ENCODE measurements at regions not wholly inside any gene's neighbourhood (a gene's known extent, or its start where the extent isn't known, plus 50 kb on each side); places are given as distances from the start of the nearest gene placed in this dataset.
A peak's percentile ranks its signal among the peaks of the same experiment; 100 is the strongest.

DNA sequence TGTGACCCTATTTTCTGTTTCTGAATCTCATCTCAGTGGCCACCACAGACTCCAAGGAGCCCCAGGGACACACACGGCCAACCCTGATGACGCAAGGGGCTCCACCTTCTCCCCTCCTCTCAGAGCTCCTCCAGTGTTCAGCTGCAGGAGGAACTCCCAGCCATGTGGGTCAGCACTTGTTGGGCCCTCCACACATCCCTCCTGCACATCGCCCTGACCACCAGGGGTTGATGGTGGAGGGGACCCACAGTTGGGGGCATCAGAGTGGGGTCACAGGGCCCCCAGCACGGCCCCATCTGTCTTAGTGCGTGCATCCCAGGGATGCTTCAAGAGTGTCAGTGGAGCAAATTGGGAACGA is 499.6 kb downstream of the BRD1 start:
- Histone ChIP-seq H3K4me1 (no peaks in the 10 kb centered on the region), H3K36me3 (no peaks in the 10 kb centered on the region), H3K4me3 (no peak overlapping the region), H3K27ac (no peak overlapping the region), H3K27me3 (peaks cover 0 to 34% (median 0%) of the 10 kb centered on the region in 3 donors), H3K9me3 (peaks cover 0 to 10% (median 2%) of the 10 kb centered on the region in 4 donors)
- intact Hi-C loops (cut with DNase I): no loop called here
- peak; percentile 48 for DNase-seq
- 77 to 85% methylated on average over 6 of the region's 6 CpGs for WGBS, 2 donors
- TF ChIP-seq POLR2A (IDR thresholded peaks at IDR 0.05) (no peak), EP300 (IDR thresholded peaks at IDR 0.05) (no peak), POLR2AphosphoS5 (IDR thresholded peaks at IDR 0.05) (no peak)
- TF ChIP-seq, protein P1, sequence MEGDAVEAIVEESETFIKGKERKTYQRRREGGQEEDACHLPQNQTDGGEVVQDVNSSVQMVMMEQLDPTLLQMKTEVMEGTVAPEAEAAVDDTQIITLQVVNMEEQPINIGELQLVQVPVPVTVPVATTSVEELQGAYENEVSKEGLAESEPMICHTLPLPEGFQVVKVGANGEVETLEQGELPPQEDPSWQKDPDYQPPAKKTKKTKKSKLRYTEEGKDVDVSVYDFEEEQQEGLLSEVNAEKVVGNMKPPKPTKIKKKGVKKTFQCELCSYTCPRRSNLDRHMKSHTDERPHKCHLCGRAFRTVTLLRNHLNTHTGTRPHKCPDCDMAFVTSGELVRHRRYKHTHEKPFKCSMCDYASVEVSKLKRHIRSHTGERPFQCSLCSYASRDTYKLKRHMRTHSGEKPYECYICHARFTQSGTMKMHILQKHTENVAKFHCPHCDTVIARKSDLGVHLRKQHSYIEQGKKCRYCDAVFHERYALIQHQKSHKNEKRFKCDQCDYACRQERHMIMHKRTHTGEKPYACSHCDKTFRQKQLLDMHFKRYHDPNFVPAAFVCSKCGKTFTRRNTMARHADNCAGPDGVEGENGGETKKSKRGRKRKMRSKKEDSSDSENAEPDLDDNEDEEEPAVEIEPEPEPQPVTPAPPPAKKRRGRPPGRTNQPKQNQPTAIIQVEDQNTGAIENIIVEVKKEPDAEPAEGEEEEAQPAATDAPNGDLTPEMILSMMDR (IDR thresholded peaks at IDR 0.05): no peak

DNA sequence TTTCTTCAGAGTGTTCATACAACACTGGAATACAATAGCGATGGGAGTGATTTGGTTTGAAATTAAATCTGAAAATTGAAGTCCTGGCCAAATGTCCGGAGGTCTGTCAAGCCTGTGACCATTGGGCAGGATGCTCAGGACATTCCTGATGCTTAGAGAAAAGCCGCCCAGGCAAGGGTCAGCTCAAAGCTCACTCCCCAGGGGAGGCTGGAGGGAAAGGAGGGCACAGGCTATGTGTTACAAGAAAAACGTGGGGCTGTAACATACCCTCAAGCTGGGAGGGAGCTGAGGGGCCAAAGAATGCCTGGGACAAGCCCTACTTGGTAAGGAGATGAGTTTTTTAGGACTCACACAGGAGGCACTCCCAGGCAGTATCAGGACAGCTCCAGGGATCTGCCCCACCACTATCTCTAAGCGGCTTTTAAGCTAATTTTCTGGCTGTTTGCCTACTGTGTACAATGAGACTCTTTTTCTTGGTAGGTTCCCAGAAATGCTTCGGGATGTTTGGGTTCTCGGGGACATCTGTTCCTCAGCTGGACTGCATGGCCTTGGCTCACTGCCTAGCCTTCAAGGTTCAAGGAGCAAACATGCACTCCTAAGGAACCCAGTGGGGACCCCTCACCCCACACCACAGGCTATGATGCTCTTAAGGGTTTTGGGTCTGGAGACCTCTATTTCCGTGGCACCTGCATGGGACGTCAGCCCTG is 500.1 kb downstream of the BRD1 start:
- DNase-seq: no peak

DNA sequence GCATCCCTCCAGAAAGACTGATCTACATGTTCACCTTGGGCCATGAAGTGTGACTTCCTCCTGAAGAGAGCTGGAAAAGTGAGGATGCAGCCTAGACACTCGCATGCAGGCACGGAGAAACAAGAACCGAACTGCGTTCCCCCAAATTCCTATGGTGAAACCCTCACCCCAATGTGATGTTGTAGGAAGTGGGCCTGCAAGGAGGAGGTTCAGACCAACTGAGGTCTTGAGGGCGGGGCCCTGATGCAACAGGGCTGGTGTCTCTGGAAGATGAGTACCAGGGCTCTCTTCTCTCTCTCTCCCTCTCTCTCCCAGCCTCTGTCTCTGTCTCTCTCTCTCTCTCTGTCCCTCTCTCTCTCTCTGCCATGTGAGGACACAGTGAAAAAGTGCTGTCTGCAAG is 501.1 kb downstream of the BRD1 start:
- Histone ChIP-seq H3K9me3 (peaks cover 0 to 10% (median 2%) of the 10 kb centered on the region in 4 donors), H3K27me3 (peaks cover 0 to 40% (median 12%) of the 10 kb centered on the region in 3 donors), H3K27ac (no peak overlapping the region), H3K36me3 (no peaks in the 10 kb centered on the region), H3K4me3 (no peak overlapping the region), H3K4me1 (no peaks in the 10 kb centered on the region)
- no peak for DNase-seq
- WGBS, 2 donors: 69 to 77% methylated on average over 5 of the region's 5 CpGs
- no peak for TF ChIP-seq POLR2AphosphoS5 (IDR thresholded peaks at IDR 0.05)
- TF ChIP-seq EP300 (IDR thresholded peaks at IDR 0.05): no peak
- TF ChIP-seq, protein P1 (IDR thresholded peaks at IDR 0.05): no peak
- TF ChIP-seq POLR2A (IDR thresholded peaks at IDR 0.05): no peak
- intact Hi-C loops (cut with DNase I): no loop called here

More for the DNA sequence above, 500.1 kb downstream of the BRD1 start:
- Histone ChIP-seq H3K4me3 (no peak overlapping the region), H3K9me3 (peaks cover 0 to 10% (median 2%) of the 10 kb centered on the region in 4 donors), H3K27ac (no peak overlapping the region), H3K27me3 (peaks cover 0 to 34% (median 5%) of the 10 kb centered on the region in 3 donors), H3K36me3 (no peaks in the 10 kb centered on the region), H3K4me1 (no peaks in the 10 kb centered on the region)
- TF ChIP-seq POLR2A (IDR thresholded peaks at IDR 0.05): no peak
- TF ChIP-seq EP300 (IDR thresholded peaks at IDR 0.05): no peak
- TF ChIP-seq, protein P1 (IDR thresholded peaks at IDR 0.05): no peak
- no peak for TF ChIP-seq POLR2AphosphoS5 (IDR thresholded peaks at IDR 0.05)
- intact Hi-C loops (cut with DNase I): no loop called here
- WGBS, 2 donors: 74% methylated on average over 9 of the region's 9 CpGs

DNA sequence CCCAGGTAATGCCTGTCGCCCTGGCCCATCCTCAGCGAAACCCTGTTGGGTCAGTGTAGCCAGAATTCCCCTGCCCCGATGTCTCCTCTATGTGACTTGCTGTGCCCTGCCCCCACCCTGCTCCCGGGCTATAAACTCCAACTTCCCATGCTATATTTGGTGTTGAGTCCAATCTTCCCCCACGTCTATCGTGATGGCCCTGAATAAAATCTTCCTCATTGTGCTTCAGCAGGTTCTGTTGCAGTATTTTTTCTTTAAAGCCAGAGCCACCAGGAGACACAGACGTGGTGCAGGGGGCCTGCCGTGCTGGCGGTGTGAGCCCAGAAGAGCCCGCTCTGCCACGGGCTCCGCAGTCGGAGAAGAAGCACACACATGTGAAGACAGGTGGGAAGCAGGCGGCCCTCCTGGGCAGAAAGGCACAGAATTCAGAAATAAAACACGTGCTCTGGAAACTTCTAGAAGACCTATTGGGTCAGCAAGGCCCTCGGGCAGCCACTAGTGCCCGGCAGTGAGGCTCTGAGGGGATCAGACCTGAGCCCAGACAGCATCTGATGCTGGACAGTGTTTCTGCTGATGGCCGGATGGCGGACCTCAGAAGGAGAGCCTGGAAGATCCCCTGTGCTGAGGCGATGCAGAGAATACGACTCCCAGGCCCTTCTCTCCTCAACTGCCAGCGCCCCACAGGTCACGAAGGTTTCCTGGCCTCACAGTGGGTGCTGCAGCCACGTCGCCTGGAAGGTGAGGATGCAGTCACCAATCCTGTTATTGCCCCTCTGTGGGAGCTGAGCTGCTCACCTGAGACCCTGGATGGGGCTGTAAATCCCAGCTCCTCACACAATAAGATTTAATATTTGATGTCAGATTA is 501.9 kb downstream of the BRD1 start:
- WGBS, 2 donors: 81 to 85% methylated on average over 25 of the region's 25 CpGs
- peak; percentile 41 for DNase-seq
- H3K4me1 ChIP-seq: no peaks in the 10 kb centered on the region
- peaks cover 0 to 10% (median 2%) of the 10 kb centered on the region in 4 donors for H3K9me3 ChIP-seq
- intact Hi-C loops (cut with DNase I): no loop called here
- no peak overlapping the region for H3K4me3 ChIP-seq
- TF ChIP-seq, protein P1 (IDR thresholded peaks at IDR 0.05): no peak
- TF ChIP-seq EP300 (IDR thresholded peaks at IDR 0.05): no peak
- H3K27me3 ChIP-seq: peaks cover 0 to 43% (median 20%) of the 10 kb centered on the region in 3 donors
- no peaks in the 10 kb centered on the region for H3K36me3 ChIP-seq
- no peak overlapping the region for H3K27ac ChIP-seq
